ENCODE measurements at regions not wholly inside any gene's neighbourhood (a gene's known extent, or its start where the extent isn't known, plus 50 kb on each side); places are given as distances from the start of the nearest gene placed in this dataset.

GRCh38 chr1:30263888-30264671 is 459.3 kb downstream of the MATN1 start:
- TF ChIP-seq POLR2A (IDR thresholded peaks at IDR 0.05; ENCODE audit: low read depth, low read length) (no peak), POLR2AphosphoS5 (IDR thresholded peaks at IDR 0.05; ENCODE audit: low read depth, low read length) (no peak)
